ENCODE measurements at regions not wholly inside any gene's neighbourhood (a gene's known extent, or its start where the extent isn't known, plus 50 kb on each side); places are given as distances from the start of the nearest gene placed in this dataset.

DNA sequence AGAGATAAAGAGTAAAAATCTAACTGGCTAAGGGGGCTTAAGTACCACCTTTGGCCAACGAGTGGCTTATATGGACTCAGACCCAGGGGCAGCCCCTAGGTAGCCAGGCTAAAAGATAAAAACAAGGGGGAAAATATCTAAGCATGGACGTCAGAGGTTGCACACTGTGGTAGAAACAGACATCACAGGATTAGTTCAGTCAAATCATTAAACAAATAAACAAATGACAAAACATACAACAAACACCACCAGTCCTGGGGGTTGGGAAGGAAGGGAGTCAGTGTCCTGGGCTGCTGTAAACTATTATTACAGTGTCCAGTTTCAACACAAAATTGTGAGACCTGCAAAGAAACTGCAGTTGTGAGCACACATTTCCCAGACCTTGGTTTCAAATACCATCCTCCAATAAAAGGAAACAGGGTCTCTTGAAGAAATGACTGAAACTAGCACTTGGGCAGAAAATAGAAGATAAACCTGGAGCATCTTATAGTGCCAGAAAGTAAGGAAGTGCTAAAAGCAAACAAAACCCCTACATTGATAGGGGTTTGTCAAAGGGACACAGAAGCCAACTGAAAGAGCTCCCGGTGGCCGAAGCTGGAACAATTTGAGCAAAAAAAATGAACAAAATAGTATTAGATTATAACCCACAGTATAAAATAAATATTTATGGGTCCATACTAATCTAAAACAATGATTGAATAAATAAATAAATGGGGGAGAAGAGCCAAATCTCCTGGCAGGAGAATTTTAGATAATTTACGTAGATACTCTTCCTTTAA lies 154.8 kb upstream of the KLF7 start:
- Histone ChIP-seq H3K9me3 (ENCODE audit: low read depth) (no peaks in the 10 kb centered on the region), H3K9ac (no peak overlapping the region), H4K20me1 (ENCODE audit: low read depth) (no peaks in the 10 kb centered on the region), H3F3A (ENCODE audit: low read depth) (no peaks in the 10 kb centered on the region), H3K27me3 (no peaks in the 10 kb centered on the region), H3K4me2 (no peak overlapping the region), H3K27ac (no peak overlapping the region), H2AFZ (replicated peaks) (no peak overlapping the region), H3K36me3 (no peaks in the 10 kb centered on the region), H3K79me2 (ENCODE audit: low read depth) (no peaks in the 10 kb centered on the region), H3K4me3 (no peak overlapping the region), H3K4me1 (no peaks in the 10 kb centered on the region)
- no peaks in the 10 kb centered on the region for H3K9me3 Mint-ChIP-seq
- no peaks in the 10 kb centered on the region for H3K36me3 Mint-ChIP-seq
- no peak overlapping the region for H3K4me3 Mint-ChIP-seq
- H3K4me1 Mint-ChIP-seq: peaks cover 16% of the 10 kb centered on the region
- TF ChIP-seq, protein P1, sequence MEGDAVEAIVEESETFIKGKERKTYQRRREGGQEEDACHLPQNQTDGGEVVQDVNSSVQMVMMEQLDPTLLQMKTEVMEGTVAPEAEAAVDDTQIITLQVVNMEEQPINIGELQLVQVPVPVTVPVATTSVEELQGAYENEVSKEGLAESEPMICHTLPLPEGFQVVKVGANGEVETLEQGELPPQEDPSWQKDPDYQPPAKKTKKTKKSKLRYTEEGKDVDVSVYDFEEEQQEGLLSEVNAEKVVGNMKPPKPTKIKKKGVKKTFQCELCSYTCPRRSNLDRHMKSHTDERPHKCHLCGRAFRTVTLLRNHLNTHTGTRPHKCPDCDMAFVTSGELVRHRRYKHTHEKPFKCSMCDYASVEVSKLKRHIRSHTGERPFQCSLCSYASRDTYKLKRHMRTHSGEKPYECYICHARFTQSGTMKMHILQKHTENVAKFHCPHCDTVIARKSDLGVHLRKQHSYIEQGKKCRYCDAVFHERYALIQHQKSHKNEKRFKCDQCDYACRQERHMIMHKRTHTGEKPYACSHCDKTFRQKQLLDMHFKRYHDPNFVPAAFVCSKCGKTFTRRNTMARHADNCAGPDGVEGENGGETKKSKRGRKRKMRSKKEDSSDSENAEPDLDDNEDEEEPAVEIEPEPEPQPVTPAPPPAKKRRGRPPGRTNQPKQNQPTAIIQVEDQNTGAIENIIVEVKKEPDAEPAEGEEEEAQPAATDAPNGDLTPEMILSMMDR (IDR thresholded peaks at IDR 0.05): peak; percentile 23
- TF ChIP-seq EZH2 (IDR thresholded peaks at IDR 0.05): no peak
- TF ChIP-seq EZH2phosphoT487 (IDR thresholded peaks at IDR 0.05): no peak
- DNase-seq (ENCODE audit: low spot score): no peak
- H3K27ac Mint-ChIP-seq: no peak overlapping the region
- H3K27me3 Mint-ChIP-seq (ENCODE audit: insufficient read depth, low read depth): peaks cover 3% of the 10 kb centered on the region

GRCh38 chr2:207321514-207321913 lies 155.8 kb upstream of the KLF7 start:
- DNase-seq (ENCODE audit: low spot score): no peak
- Histone ChIP-seq H3K27ac (no peak overlapping the region), H4K20me1 (ENCODE audit: low read depth) (no peaks in the 10 kb centered on the region), H3K4me3 (no peak overlapping the region), H3K36me3 (no peaks in the 10 kb centered on the region), H3K9me3 (ENCODE audit: low read depth) (no peaks in the 10 kb centered on the region), H2AFZ (replicated peaks) (no peak overlapping the region), H3K4me2 (no peak overlapping the region), H3K9ac (no peak overlapping the region), H3K27me3 (no peaks in the 10 kb centered on the region), H3K79me2 (ENCODE audit: low read depth) (no peaks in the 10 kb centered on the region), H3K4me1 (no peaks in the 10 kb centered on the region), H3F3A (ENCODE audit: low read depth) (no peaks in the 10 kb centered on the region)
- Mint-ChIP-seq H3K27me3 (ENCODE audit: insufficient read depth, low read depth) (peaks cover 3% of the 10 kb centered on the region), H3K36me3 (no peaks in the 10 kb centered on the region), H3K4me1 (peaks cover 7% of the 10 kb centered on the region), H3K27ac (no peak overlapping the region), H3K4me3 (no peak overlapping the region), H3K9me3 (no peaks in the 10 kb centered on the region)
- TF ChIP-seq EZH2 (IDR thresholded peaks at IDR 0.05) (no peak), EZH2phosphoT487 (IDR thresholded peaks at IDR 0.05) (no peak)
- TF ChIP-seq, protein P1 (IDR thresholded peaks at IDR 0.05): no peak

- Histone ChIP-seq H3K79me2 (ENCODE audit: low read depth) (no peaks in the 10 kb centered on the region), H3K4me3 (no peak overlapping the region), H3K36me3 (no peaks in the 10 kb centered on the region), H3K4me2 (no peak overlapping the region), H2AFZ (replicated peaks) (no peak overlapping the region), H3K9me3 (ENCODE audit: low read depth) (no peaks in the 10 kb centered on the region), H3K9ac (no peak overlapping the region), H3K27ac (no peak overlapping the region), H4K20me1 (ENCODE audit: low read depth) (no peaks in the 10 kb centered on the region), H3K4me1 (no peaks in the 10 kb centered on the region), H3K27me3 (no peaks in the 10 kb centered on the region), H3F3A (ENCODE audit: low read depth) (no peaks in the 10 kb centered on the region)
- peaks cover 9% of the 10 kb centered on the region for H3K4me1 Mint-ChIP-seq
- no peaks in the 10 kb centered on the region for H3K9me3 Mint-ChIP-seq
- no peak overlapping the region for H3K27ac Mint-ChIP-seq
- H3K27me3 Mint-ChIP-seq (ENCODE audit: insufficient read depth, low read depth): peaks cover 3% of the 10 kb centered on the region
- no peak overlapping the region for H3K4me3 Mint-ChIP-seq
- TF ChIP-seq EZH2phosphoT487 (IDR thresholded peaks at IDR 0.05): no peak
- TF ChIP-seq EZH2 (IDR thresholded peaks at IDR 0.05): no peak
- TF ChIP-seq, protein P1 (IDR thresholded peaks at IDR 0.05): no peak
- no peak for DNase-seq (ENCODE audit: low spot score)
- no peaks in the 10 kb centered on the region for H3K36me3 Mint-ChIP-seq
Measured at GRCh38 chr2:207324001-207324400, 158.3 kb upstream of the KLF7 start.

Data from neural progenitor cell (in vitro differentiated cells).